ENCODE measurements at regions not wholly inside any gene's neighbourhood (a gene's known extent, or its start where the extent isn't known, plus 50 kb on each side); places are given as distances from the start of the nearest gene placed in this dataset.

DNA sequence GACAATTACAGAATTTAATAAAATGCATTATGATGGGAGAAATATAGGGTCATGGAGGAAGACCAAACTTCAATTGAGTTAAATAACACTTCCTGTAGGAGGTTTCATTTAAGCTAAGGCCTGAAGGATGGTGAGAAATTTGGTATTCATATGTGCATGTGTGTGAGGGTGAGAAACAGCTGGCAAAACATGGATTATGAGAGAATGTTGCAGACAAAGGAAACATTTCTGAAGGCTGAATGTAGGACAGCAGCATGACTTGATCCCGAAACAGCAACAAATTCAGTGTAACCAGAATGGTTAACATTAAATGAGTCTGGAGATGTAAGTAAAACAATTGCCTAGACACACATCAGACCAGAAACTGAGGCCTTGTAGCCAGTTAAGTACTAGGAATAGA is 630.8 kb downstream of the NR4A2 start (continued):
- TF ChIP-seq CHD1 (IDR thresholded peaks at IDR 0.05; ENCODE audit: low read depth, low read length) (no peak), HDAC6 (IDR thresholded peaks at IDR 0.05; ENCODE audit: low read depth, low read length) (no peak), HDAC2 (IDR thresholded peaks at IDR 0.05; ENCODE audit: borderline replicate concordance in 1 of 2, low read depth in 2 of 2, low read length in 2 of 2) (no peak), CHD2 (IDR thresholded peaks at IDR 0.05; ENCODE audit: low read length) (no peak), SIRT6 (IDR thresholded peaks at IDR 0.05; ENCODE audit: low read length) (no peak), SP4 (IDR thresholded peaks at IDR 0.05; ENCODE audit: low read length) (no peak), GABPA (IDR thresholded peaks at IDR 0.05; ENCODE audit: borderline replicate concordance, insufficient read depth, low read length) (no peak), BRCA1 (IDR thresholded peaks at IDR 0.05; ENCODE audit: low read depth, low read length) (no peak), EZH2 (IDR thresholded peaks at IDR 0.05; ENCODE audit: low read depth, low read length, severe bottlenecking) (no peak), TCF12 (IDR thresholded peaks at IDR 0.05; ENCODE audit: low read depth, low read length) (no peak), SRF (IDR thresholded peaks at IDR 0.05; ENCODE audit: low read depth, low read length) (no peak), RXRA (IDR thresholded peaks at IDR 0.05; ENCODE audit: insufficient read depth, low read depth, low read length) (no peak), TAF7 (optimal IDR thresholded peaks at IDR 0.05; ENCODE audit: borderline replicate concordance, low read depth, low read length) (no peak), BCL11A (IDR thresholded peaks at IDR 0.05; ENCODE audit: low read depth in 2 of 2, low read length in 2 of 2) (no peak)
- TF ChIP-seq, protein P1, sequence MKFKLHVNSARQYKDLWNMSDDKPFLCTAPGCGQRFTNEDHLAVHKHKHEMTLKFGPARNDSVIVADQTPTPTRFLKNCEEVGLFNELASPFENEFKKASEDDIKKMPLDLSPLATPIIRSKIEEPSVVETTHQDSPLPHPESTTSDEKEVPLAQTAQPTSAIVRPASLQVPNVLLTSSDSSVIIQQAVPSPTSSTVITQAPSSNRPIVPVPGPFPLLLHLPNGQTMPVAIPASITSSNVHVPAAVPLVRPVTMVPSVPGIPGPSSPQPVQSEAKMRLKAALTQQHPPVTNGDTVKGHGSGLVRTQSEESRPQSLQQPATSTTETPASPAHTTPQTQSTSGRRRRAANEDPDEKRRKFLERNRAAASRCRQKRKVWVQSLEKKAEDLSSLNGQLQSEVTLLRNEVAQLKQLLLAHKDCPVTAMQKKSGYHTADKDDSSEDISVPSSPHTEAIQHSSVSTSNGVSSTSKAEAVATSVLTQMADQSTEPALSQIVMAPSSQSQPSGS (IDR thresholded peaks at IDR 0.05; ENCODE audit: low read length): no peak

All from H1 (cell line).